ENCODE measurements at regions not wholly inside any gene's neighbourhood (a gene's known extent, or its start where the extent isn't known, plus 50 kb on each side); places are given as distances from the start of the nearest gene placed in this dataset.

- H3K9ac ChIP-seq (ENCODE audit: low read length) = no peak overlapping the region
- H3K4me1 ChIP-seq (ENCODE audit: control insufficient read depth in 1 of 2, insufficient read depth in 2 of 2, low read length in 2 of 2) = no peaks in the 10 kb centered on the region
- H3K79me2 ChIP-seq (ENCODE audit: insufficient read depth, low read length) = no peaks in the 10 kb centered on the region
- TF ChIP-seq CBX3 (IDR thresholded peaks at IDR 0.05; ENCODE audit: low read depth) (no peak), YY1 (IDR thresholded peaks at IDR 0.05; ENCODE audit: extremely low read depth, insufficient replicate concordance, low read depth, low read length) (no peak), JUND (IDR thresholded peaks at IDR 0.05) (no peak), CEBPB (IDR thresholded peaks at IDR 0.05; ENCODE audit: low read depth) (no peak), ZBTB33 (IDR thresholded peaks at IDR 0.05; ENCODE audit: extremely low read depth, insufficient replicate concordance, low read length) (no peak), EZH2 (IDR thresholded peaks at IDR 0.05) (no peak), TCF7L2 (IDR thresholded peaks at IDR 0.05; ENCODE audit: borderline replicate concordance, extremely low read depth, insufficient read depth, insufficient read length) (no peak), MAX (IDR thresholded peaks at IDR 0.05) (no peak), REST (IDR thresholded peaks at IDR 0.05; ENCODE audit: low read depth) (no peak), ZFX (IDR thresholded peaks at IDR 0.05) (no peak), SRF (IDR thresholded peaks at IDR 0.05; ENCODE audit: low read depth) (no peak), ELF1 (IDR thresholded peaks at IDR 0.05; ENCODE audit: borderline replicate concordance, low read depth) (no peak), SIN3A (IDR thresholded peaks at IDR 0.05; ENCODE audit: low read depth) (no peak)
- intact Hi-C loops (cut with micrococcal nuclease) = no loop called here
- H3K4me3 ChIP-seq (replicated peaks in 1 of 2; ENCODE audit: low read depth in 1 of 2, low read length in 2 of 2) = no peak overlapping the region
- ChIA-PET CTCF (no interaction called here), POLR2A (no interaction called here), RAD21 (ENCODE audit: low non-redundant PET in 1 of 2, low total read pairs in 2 of 2, uncharacterized antibody in 2 of 2, unreplicated experiment in 2 of 2) (no interaction called here)
- no peaks in the 10 kb centered on the region for H3K36me3 ChIP-seq (ENCODE audit: control insufficient read depth in 1 of 2, insufficient read depth in 2 of 2, low read length in 2 of 2)
- BruUV-seq (replicated peaks) = no TSS peak
- H3K27me3 ChIP-seq (ENCODE audit: insufficient read depth, low read length) = no peaks in the 10 kb centered on the region
- no peaks in the 10 kb centered on the region for H3K9me2 ChIP-seq (ENCODE audit: insufficient read depth)
- H3K27ac ChIP-seq (ENCODE audit: low read depth, low read length) = no peak overlapping the region
- H3K4me2 ChIP-seq (ENCODE audit: low read length) = no peak overlapping the region
- ATAC-seq (no peak), DNase-seq (ENCODE audit: low read depth, low spot score) (no peak)
- H4K20me1 ChIP-seq (ENCODE audit: insufficient read depth) = no peaks in the 10 kb centered on the region
- no peak overlapping the region for H2AFZ ChIP-seq (ENCODE audit: low read depth, low read length, poor library complexity, severe bottlenecking)
- H3K9me3 ChIP-seq (ENCODE audit: control insufficient read depth in 1 of 2, insufficient read depth in 1 of 2, low read depth in 1 of 2, low read length in 2 of 2) = no peaks in the 10 kb centered on the region
These were observed 86.7 kb upstream of the UBE2E3 start for GRCh38 chr2:180893752-180894151.
